ENCODE measurements at regions not wholly inside any gene's neighbourhood (a gene's known extent, or its start where the extent isn't known, plus 50 kb on each side); places are given as distances from the start of the nearest gene placed in this dataset.

GRCh38 chr9:86732514-86733171, 214.7 kb downstream of the GAS1 start:
- no peak overlapping the region for H3K4me3 ChIP-seq (ENCODE audit: low read length)
- no peaks in the 10 kb centered on the region for H3K36me3 ChIP-seq (ENCODE audit: insufficient read depth, low read length)
- no peak overlapping the region for H3K4me2 ChIP-seq (ENCODE audit: low read length)
- H3K9me2 ChIP-seq (ENCODE audit: insufficient read depth, low read length), result no peaks in the 10 kb centered on the region
- H3F3A ChIP-seq (ENCODE audit: insufficient read depth, low read length, poor library complexity, severe bottlenecking), result no peaks in the 10 kb centered on the region
- no peaks in the 10 kb centered on the region for H4K20me1 ChIP-seq (ENCODE audit: insufficient read depth)
- no peaks in the 10 kb centered on the region for H3K79me2 ChIP-seq (replicated peaks; ENCODE audit: insufficient read depth, low read length)
- H2AFZ ChIP-seq (ENCODE audit: low read depth, low read length), result no peak overlapping the region
- no peaks in the 10 kb centered on the region for H3K27me3 ChIP-seq (ENCODE audit: insufficient read depth, low read depth, low read length)
- H3K27ac ChIP-seq (ENCODE audit: low read length), result no peak overlapping the region
- H3K9ac ChIP-seq (ENCODE audit: low read length), result no peak overlapping the region
- TF ChIP-seq REST (IDR thresholded peaks at IDR 0.05; ENCODE audit: borderline replicate concordance) (no peak), EP300 (conservative IDR thresholded peaks at IDR 0.05; ENCODE audit: poor library complexity, severe bottlenecking) (no peak), RAD21 (conservative IDR thresholded peaks at IDR 0.05) (no peak), POLR2AphosphoS5 (IDR thresholded peaks at IDR 0.05) (no peak), TAF1 (IDR thresholded peaks at IDR 0.05; ENCODE audit: low read depth) (no peak), MXI1 (conservative IDR thresholded peaks at IDR 0.05; ENCODE audit: poor library complexity, severe bottlenecking) (no peak), EZH2 (IDR thresholded peaks at IDR 0.05; ENCODE audit: borderline replicate concordance, insufficient read depth, low read length, poor library complexity, severe bottlenecking) (no peak), SMC3 (conservative IDR thresholded peaks at IDR 0.05; ENCODE audit: poor library complexity) (no peak)
- TF ChIP-seq, protein P1, sequence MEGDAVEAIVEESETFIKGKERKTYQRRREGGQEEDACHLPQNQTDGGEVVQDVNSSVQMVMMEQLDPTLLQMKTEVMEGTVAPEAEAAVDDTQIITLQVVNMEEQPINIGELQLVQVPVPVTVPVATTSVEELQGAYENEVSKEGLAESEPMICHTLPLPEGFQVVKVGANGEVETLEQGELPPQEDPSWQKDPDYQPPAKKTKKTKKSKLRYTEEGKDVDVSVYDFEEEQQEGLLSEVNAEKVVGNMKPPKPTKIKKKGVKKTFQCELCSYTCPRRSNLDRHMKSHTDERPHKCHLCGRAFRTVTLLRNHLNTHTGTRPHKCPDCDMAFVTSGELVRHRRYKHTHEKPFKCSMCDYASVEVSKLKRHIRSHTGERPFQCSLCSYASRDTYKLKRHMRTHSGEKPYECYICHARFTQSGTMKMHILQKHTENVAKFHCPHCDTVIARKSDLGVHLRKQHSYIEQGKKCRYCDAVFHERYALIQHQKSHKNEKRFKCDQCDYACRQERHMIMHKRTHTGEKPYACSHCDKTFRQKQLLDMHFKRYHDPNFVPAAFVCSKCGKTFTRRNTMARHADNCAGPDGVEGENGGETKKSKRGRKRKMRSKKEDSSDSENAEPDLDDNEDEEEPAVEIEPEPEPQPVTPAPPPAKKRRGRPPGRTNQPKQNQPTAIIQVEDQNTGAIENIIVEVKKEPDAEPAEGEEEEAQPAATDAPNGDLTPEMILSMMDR (IDR thresholded peaks at IDR 0.05; ENCODE audit: poor library complexity, severe bottlenecking), result no peak
- no peaks in the 10 kb centered on the region for H3K9me3 ChIP-seq (ENCODE audit: low read length)

- Histone ChIP-seq H4K20me1 (ENCODE audit: insufficient read depth) (no peaks in the 10 kb centered on the region), H3K27me3 (ENCODE audit: insufficient read depth, low read depth, low read length) (no peaks in the 10 kb centered on the region), H3K4me2 (ENCODE audit: low read length) (no peak overlapping the region), H3K36me3 (ENCODE audit: insufficient read depth, low read length) (no peaks in the 10 kb centered on the region), H3K4me3 (ENCODE audit: low read length) (no peak overlapping the region), H3F3A (ENCODE audit: insufficient read depth, low read length, poor library complexity, severe bottlenecking) (no peaks in the 10 kb centered on the region), H3K79me2 (replicated peaks; ENCODE audit: insufficient read depth, low read length) (no peaks in the 10 kb centered on the region), H2AFZ (ENCODE audit: low read depth, low read length) (no peak overlapping the region), H3K9me3 (ENCODE audit: low read length) (no peaks in the 10 kb centered on the region), H3K27ac (ENCODE audit: low read length) (no peak overlapping the region), H3K9ac (ENCODE audit: low read length) (no peak overlapping the region), H3K9me2 (ENCODE audit: insufficient read depth, low read length) (no peaks in the 10 kb centered on the region)
- TF ChIP-seq RAD21 (conservative IDR thresholded peaks at IDR 0.05), result no peak
- TF ChIP-seq, protein P1 (IDR thresholded peaks at IDR 0.05; ENCODE audit: poor library complexity, severe bottlenecking), result no peak
Measured at GRCh38 chr9:86731511-86732063, 215.7 kb downstream of the GAS1 start.

All from neural cell (in vitro differentiated cells).